DOHH2 (cell line): ENCODE measurements at regions not wholly inside any gene's neighbourhood (a gene's known extent, or its start where the extent isn't known, plus 50 kb on each side); places are given as distances from the start of the nearest gene placed in this dataset.
"Not testable (repeated sequence)": the region's sequence is repeated elsewhere in the genome, so short reads cannot be mapped to it uniquely, and the experiment has no call there.

ENCODE experiments used
- H3F3A ChIP-seq: fragments of 200-600 bp; sonication (generic), shearing (Covaris generic); 2 replicates; pipeline ENCODE4 v1.6.0; 2016; ENCODE audit warnings: antibody characterized with exemption, mild to moderate bottlenecking; ENCODE audit not compliant: control insufficient read depth, insufficient read depth
- H3K27ac ChIP-seq: fragments of 200-600 bp; sonication (generic); 2 replicates; pipeline ENCODE4 v1.5.1; 2014; ENCODE audit warnings: low read depth, mild to moderate bottlenecking, low read length, moderate library complexity
- H3K27me3 ChIP-seq: fragments of 200-600 bp; sonication (generic); 2 replicates; pipeline ENCODE4 v1.6.1; 2014; ENCODE audit warnings: mild to moderate bottlenecking, low read length, mixed read lengths; ENCODE audit not compliant: control insufficient read depth
- H3K36me3 ChIP-seq: fragments of 200-600 bp; sonication (generic); 2 replicates; pipeline ENCODE4 v1.6.1; 2014; ENCODE audit warnings: mild to moderate bottlenecking, low read length, moderate library complexity, mixed read lengths; ENCODE audit not compliant: control insufficient read depth
- H3K4me1 ChIP-seq: fragments of 200-600 bp; sonication (generic); 2 replicates; pipeline ENCODE4 v1.6.1; 2014; ENCODE audit warnings: mild to moderate bottlenecking, low read length, mixed read lengths; ENCODE audit not compliant: control insufficient read depth
- H3K4me2 ChIP-seq: fragments of 200-600 bp; sonication (generic); 2 replicates; pipeline ENCODE4 v1.6.0; 2014; ENCODE audit warnings: mild to moderate bottlenecking, low read length, moderate library complexity
- H3K4me3 ChIP-seq: fragments of 200-600 bp; sonication (generic); 2 replicates; pipeline ENCODE4 v1.5.1; 2014; ENCODE audit warnings: mild to moderate bottlenecking, low read length, mixed read lengths
- H3K79me2 ChIP-seq: fragments of 200-600 bp; sonication (generic); 2 replicates; pipeline ENCODE4 v1.6.1; 2014; ENCODE audit warnings: mild to moderate bottlenecking, low read length, mixed read lengths; ENCODE audit not compliant: control insufficient read depth
- H3K9me2 ChIP-seq: fragments of 200-600 bp; sonication (generic); replicated peaks from 2 replicates; pipeline ENCODE4 v1.6.1; 2014; ENCODE audit warnings: mild to moderate bottlenecking, low read length, mixed read lengths; ENCODE audit not compliant: control insufficient read depth
- H3K9me3 ChIP-seq: fragments of 200-600 bp; sonication (generic); 2 replicates; pipeline ENCODE4 v1.6.1; 2014; ENCODE audit warnings: antibody characterized with exemption, low read length, mixed read lengths; ENCODE audit not compliant: control insufficient read depth, insufficient read depth
- H4K20me1 ChIP-seq: fragments of 200-600 bp; sonication (generic); 2 replicates; pipeline ENCODE4 v1.6.0; 2014; ENCODE audit warnings: low read depth, mild to moderate bottlenecking, antibody characterized with exemption, low read length, moderate library complexity; ENCODE audit not compliant: control insufficient read depth, insufficient read depth
- EZH2phosphoT487 ChIP-seq: fragments of 200-600 bp; sonication (generic); IDR thresholded peaks from 2 replicates; pipeline ENCODE4 v1.6.1; 2017; ENCODE audit warnings: borderline replicate concordance, mild to moderate bottlenecking, antibody characterized with exemption, low read length, moderate library complexity, mixed read lengths
- TF ChIP-seq, protein P1 (sequence below): fragments of 200-600 bp; sonication (generic); IDR thresholded peaks from one replicate; pipeline ENCODE4 v1.5.1; 2014; ENCODE audit warnings: antibody characterized with exemption, mild to moderate bottlenecking, low read depth, low read length; ENCODE audit not compliant: poor library complexity, severe bottlenecking

DNA sequence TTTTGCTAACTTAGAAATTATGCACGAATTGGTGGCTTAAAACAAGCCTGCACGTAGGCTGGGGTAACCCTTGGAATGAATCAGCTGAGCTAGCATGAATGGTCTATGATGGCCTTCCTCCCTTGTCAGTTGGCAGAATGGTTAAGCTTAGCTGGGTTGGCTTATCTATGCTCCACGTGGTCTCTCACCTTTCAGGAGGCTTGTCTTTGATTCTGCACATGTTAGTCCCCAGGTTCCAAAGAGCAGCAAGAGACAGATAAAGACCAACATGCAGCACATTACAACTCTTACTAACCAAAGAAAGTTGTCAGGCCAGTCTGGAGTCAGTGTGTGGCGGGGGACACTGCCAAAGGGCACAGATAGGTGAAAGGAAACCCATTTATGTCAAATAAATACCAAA is 700.9 kb upstream of the SYT4 start:
- TF ChIP-seq, protein P1, sequence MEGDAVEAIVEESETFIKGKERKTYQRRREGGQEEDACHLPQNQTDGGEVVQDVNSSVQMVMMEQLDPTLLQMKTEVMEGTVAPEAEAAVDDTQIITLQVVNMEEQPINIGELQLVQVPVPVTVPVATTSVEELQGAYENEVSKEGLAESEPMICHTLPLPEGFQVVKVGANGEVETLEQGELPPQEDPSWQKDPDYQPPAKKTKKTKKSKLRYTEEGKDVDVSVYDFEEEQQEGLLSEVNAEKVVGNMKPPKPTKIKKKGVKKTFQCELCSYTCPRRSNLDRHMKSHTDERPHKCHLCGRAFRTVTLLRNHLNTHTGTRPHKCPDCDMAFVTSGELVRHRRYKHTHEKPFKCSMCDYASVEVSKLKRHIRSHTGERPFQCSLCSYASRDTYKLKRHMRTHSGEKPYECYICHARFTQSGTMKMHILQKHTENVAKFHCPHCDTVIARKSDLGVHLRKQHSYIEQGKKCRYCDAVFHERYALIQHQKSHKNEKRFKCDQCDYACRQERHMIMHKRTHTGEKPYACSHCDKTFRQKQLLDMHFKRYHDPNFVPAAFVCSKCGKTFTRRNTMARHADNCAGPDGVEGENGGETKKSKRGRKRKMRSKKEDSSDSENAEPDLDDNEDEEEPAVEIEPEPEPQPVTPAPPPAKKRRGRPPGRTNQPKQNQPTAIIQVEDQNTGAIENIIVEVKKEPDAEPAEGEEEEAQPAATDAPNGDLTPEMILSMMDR, result no peak
- TF ChIP-seq EZH2phosphoT487, result no peak
- H3K27me3 ChIP-seq, result no peaks in the 10 kb centered on the region
- no peaks in the 10 kb centered on the region for H3K9me2 ChIP-seq
- H3K79me2 ChIP-seq, result no peaks in the 10 kb centered on the region
- H3K27ac ChIP-seq, result no peak overlapping the region
- no peak overlapping the region for H3K4me2 ChIP-seq
- H3K9me3 ChIP-seq, result no peaks in the 10 kb centered on the region
- no peaks in the 10 kb centered on the region for H4K20me1 ChIP-seq
- no peaks in the 10 kb centered on the region for H3F3A ChIP-seq
- no peak overlapping the region for H3K4me3 ChIP-seq
- H3K4me1 ChIP-seq, result no peaks in the 10 kb centered on the region
- no peaks in the 10 kb centered on the region for H3K36me3 ChIP-seq

DNA sequence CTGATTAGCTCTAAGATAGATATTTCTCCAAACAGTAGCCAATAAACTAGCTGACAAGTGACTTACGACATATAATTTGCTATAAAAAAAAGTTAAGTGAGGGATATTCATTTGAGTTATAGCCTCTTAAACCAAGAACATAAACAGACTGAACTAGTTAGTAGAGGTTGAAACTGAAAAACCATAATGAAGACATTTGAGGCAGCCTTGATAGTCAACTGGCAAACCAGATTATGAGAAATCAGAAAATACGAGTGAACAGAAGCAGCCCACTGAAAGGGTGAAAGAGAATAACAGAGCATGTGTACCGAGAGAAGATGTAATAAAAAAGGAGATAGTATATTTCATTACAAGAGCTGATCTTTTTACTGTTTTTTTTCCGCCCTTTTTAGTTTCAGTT is 698.1 kb upstream of the SETBP1 start:
- H3K4me3 ChIP-seq, result no peak overlapping the region
- no peaks in the 10 kb centered on the region for H4K20me1 ChIP-seq
- H3K4me2 ChIP-seq, result no peak overlapping the region
- H3K9me2 ChIP-seq, result no peaks in the 10 kb centered on the region
- H3K79me2 ChIP-seq, result no peaks in the 10 kb centered on the region
- H3K9me3 ChIP-seq, result no peaks in the 10 kb centered on the region
- no peaks in the 10 kb centered on the region for H3K27me3 ChIP-seq
- TF ChIP-seq, protein P1, result no peak
- TF ChIP-seq EZH2phosphoT487, result no peak
- no peaks in the 10 kb centered on the region for H3K36me3 ChIP-seq
- no peaks in the 10 kb centered on the region for H3K4me1 ChIP-seq
- no peak overlapping the region for H3K27ac ChIP-seq
- no peaks in the 10 kb centered on the region for H3F3A ChIP-seq

DNA sequence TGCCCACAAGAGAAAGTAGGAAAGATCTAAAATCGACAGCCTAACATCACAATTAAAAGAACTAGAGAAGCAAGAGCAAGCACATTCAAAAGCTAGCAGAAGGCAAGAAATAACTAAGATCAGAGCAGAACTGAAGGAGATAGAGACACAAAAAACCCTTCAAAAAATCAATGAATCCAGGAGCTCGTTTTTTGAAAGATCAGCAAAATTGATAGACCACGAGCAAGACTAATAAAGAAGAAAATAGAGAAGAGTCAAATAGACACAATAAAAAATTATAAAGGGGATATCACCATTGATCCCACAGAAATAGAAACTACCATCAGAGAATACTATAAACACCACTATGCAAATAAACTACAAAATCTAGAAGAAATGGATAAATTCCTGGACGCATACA is 693.6 kb upstream of the SETBP1 start:
- not testable (repeated sequence) for H3K9me3 ChIP-seq, H3K36me3 ChIP-seq, H3K9me2 ChIP-seq, H3K4me2 ChIP-seq, H3K79me2 ChIP-seq, H3F3A ChIP-seq, H3K4me1 ChIP-seq, H3K4me3 ChIP-seq, H4K20me1 ChIP-seq, H3K27me3 ChIP-seq, H3K27ac ChIP-seq

DNA sequence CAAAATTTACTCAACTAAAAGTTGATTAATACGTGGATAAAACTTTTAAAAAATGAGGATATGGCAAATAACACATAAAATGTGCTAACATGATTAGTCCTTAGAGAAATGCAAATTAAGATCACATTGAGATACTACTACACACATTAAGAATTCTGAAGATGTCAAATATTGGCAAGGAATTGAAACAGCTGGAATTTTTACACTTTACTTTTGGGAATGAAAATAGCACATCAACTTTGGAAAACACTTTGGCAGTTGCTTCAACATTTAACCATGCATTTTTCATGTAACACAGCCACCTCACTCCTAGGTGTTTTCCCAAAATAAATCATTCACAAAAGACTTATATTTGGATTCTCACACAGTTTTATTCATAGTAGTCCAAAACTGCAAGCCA is 687.9 kb upstream of the SETBP1 start:
- no peaks in the 10 kb centered on the region for H3K27me3 ChIP-seq
- no peaks in the 10 kb centered on the region for H3K4me1 ChIP-seq
- no peak overlapping the region for H3K27ac ChIP-seq
- no peaks in the 10 kb centered on the region for H3K9me3 ChIP-seq
- no peak overlapping the region for H3K4me2 ChIP-seq
- TF ChIP-seq, protein P1, result no peak
- TF ChIP-seq EZH2phosphoT487, result no peak
- H3K36me3 ChIP-seq, result no peaks in the 10 kb centered on the region
- H3K4me3 ChIP-seq, result no peak overlapping the region
- H3K9me2 ChIP-seq, result no peaks in the 10 kb centered on the region
- no peaks in the 10 kb centered on the region for H4K20me1 ChIP-seq
- no peaks in the 10 kb centered on the region for H3K79me2 ChIP-seq
- no peaks in the 10 kb centered on the region for H3F3A ChIP-seq
